Stimulated activated CD4-positive, alpha-beta T cell treated with anti-CD3 and anti-CD28 coated beads, Interleukin-4, amount 100 ng/mL, for 4 hours (primary cell): ENCODE measurements at regions not wholly inside any gene's neighbourhood (a gene's known extent, or its start where the extent isn't known, plus 50 kb on each side); places are given as distances from the start of the nearest gene placed in this dataset.
"Not testable (repeated sequence)": the region's sequence is repeated elsewhere in the genome, so short reads cannot be mapped to it uniquely, and the experiment has no call there.

Experiments
- DNase-seq, 2 experiments: peaks; one replicate each; pipeline ENCODE4 v3.0.0-alpha.2; 2020

- DNase-seq = no peak
These were observed 140.7 kb upstream of the FAM78B start for GRCh38 chr1:166307261-166308188.

DNA sequence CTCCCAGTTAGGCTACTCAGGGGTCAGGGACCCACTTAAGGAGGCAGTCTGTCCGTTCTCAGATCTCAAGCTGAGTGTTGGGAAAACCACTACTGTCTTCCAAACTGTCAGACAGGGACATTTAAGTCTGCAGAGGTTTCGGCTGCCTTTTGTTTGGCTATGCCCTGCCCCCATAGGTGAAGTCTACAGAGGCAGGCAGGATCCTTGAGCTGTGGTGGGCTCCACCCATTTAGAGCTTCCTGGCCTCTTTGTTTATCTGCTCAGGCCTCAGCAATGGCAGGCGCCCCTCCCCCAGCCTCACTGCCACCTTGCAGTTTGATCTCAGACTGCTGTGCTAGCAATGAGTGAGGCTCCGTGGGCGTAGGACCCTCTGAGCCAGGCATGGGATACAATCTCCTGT is 149.5 kb upstream of the FAM78B start:
- not testable (repeated sequence) for DNase-seq

DNA sequence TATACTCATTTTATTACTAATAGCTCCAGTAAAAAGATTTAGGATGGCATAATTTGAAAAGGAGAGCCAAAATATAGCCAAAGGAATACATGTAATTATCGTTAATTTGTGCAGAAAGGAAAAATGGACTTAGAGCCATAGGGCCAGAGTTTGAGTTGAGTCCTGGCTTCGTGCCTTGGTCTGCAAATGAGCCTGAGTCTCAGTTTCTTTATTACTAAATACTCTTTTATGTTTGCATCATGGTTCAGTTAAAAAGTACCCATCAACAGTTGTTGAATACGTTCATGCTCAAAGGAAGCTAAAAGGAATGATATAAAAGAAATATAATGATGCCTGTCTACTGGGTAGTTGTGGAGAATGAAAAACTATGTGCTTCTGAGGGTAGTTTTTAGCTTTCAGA is 155.7 kb upstream of the FAM78B start:
- no peak for DNase-seq

DNA sequence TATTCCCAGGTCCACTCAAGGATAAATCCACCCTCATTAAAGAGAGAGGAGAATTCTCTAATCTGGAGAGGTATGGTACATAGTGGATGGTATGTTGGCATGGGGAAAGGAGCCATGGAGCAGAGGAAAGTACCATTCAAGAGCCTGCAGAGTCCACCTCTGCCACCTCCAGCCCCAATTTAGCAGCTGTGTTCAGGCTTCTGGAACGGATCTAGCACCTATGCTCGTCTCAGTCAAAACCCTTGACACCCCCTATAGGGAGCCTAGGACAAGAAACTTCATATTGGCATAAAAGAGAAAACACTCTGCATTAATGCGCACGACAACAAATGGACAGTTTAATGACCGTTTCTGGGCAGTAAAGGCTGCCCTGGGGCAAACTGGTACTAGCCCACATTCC is 161.1 kb upstream of the FAM78B start:
- no peak for DNase-seq

DNA sequence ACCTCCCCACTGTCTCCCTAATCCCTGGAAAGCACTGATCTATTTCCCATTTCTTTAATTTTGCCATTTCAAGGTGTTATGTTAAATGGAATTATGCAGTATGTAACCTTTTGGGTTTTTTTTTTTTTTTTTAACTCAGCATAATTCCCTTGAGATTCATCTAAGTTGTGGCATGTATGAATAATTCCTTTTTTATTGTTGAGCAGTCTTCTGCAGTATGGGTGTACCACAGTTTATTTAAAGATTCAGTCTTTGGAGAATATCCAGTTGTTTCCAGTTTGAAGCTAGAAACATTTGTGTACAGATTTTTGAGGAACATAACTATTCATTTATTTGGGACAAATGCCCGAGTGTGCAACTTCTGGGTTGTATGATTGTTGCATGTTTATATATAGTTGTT is 162.2 kb upstream of the FAM78B start:
- no peak for DNase-seq

GRCh38 chr1:166330096-166330495 is 163.3 kb upstream of the FAM78B start:
- no peak for DNase-seq

GRCh38 chr1:166338105-166338504 is 171.3 kb upstream of the FAM78B start:
- no peak for DNase-seq

GRCh38 chr1:166340709-166341108 is 173.9 kb upstream of the FAM78B start:
- no peak for DNase-seq

- no peak for DNase-seq
These were observed 176.5 kb upstream of the FAM78B start for GRCh38 chr1:166343276-166343675.

- DNase-seq = no peak
These were observed 183.7 kb upstream of the FAM78B start for GRCh38 chr1:166350490-166350889.

DNA sequence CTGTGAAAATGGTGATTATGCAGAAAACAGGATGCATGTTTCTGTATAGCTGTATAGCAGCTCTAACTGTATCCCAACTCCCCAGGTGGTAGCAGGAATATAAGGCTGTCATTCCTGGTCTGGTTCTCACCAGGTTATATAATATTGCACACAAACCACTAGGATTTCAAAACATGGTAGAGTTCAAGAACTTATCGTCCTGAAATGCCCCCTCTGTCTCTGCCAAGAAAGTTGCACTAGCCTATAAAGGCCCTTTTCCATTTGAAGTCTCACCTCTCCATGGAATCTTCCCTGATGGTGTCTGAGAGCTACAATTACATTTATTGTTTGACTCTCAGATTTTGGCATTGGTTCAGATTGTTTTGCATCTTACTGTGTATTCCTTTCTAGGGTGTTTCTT is 184.9 kb upstream of the FAM78B start:
- no peak for DNase-seq

DNA sequence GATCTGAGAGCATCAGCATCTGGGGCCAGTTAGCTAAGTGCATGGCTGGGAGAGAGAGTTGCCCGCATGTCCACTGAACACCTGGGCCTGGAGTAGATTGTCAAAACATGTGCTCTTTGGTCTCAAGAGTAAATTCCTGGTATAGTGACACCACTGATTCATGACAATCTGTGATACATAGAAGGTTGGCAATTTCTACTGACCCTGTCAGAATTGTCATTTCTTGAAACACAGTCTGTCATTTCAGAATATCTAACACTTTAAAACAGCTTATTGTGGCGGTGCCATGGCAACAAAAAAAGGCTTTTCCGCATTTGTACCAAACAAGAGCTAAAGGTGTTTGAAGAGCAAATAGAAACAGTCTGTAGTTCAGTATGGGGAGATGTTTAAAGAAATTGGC is 186.4 kb upstream of the FAM78B start:
- no peak for DNase-seq

- DNase-seq = no peak
These were observed 187.6 kb upstream of the FAM78B start for GRCh38 chr1:166354406-166354805.

DNA sequence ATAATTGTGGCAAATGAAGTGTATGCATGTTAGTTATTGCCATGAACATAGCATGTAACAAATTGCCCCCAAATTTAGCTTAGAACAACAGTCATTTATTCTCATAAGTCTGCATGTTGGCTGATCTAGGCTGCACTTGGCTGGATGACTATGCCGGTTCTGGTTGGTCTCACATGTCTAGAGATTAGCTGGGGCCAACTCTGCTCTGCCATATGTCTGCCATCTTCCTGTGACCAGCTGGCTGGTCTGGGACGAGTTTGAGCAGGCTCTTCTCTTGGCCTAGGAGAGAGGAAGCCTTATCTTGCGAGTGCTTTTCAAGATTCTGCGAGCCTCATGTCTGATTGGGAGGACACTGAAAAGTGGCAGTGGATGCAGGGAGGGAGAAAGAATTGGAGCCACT is 198.3 kb upstream of the FAM78B start:
- DNase-seq = no peak

- DNase-seq = no peak
These were observed 201.2 kb upstream of the FAM78B start for GRCh38 chr1:166368030-166368429.

- DNase-seq = no peak
These were observed 211.1 kb upstream of the FAM78B start for GRCh38 chr1:166377896-166378295.

DNA sequence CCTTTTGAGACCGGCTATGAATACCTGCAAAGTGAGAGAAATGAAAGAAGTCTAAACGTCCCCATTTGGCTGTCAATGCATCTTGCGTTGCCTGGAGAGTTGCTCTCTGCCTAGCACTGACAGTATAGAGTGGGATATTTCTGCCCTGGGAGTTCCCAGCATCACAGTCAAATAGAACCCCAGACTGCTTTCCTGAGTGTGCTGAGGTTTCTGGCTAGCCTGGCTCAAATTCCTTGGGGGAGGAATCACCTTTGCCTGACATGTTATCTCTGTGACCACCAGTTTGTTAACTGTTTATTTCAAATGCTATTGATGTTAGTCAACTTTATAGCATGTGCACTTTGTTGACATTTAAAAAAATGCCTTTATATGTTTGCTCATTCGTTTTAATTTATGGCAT is 212.0 kb upstream of the FAM78B start:
- DNase-seq = no peak

DNA sequence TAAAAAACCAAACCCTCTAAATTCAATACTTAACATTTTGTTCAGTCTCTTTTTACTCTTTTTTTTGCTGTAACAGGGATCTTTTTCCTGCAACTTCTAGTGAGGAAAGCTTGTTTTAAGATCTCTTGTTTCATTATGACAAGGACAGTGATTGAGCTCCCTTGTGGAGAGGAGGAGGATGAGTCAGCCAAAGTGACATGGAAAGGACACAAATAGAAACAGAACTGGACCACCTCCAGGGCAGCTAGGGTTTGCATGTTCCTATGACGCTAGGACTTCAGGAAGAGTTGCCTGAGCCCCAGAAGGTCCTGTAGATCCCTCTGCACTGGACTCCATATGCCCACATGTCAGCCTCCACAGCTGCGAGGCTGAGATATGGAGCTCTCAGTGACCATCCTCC is 212.6 kb upstream of the FAM78B start:
- DNase-seq = no peak

GRCh38 chr1:166383137-166383536 is 216.3 kb upstream of the FAM78B start:
- no peak for DNase-seq

- DNase-seq = no peak
These were observed 217.0 kb upstream of the FAM78B start for GRCh38 chr1:166383635-166384346.

- DNase-seq = no peak
These were observed 218.1 kb upstream of the FAM78B start for GRCh38 chr1:166384948-166385347.

- no peak for DNase-seq
These were observed 223.7 kb upstream of the FAM78B start for GRCh38 chr1:166390366-166391033.

GRCh38 chr1:166391279-166392066 is 224.7 kb upstream of the FAM78B start:
- no peak for DNase-seq
